Smooth muscle cell of the brain vasculature (primary cell): ENCODE measurements at regions not wholly inside any gene's neighbourhood (a gene's known extent, or its start where the extent isn't known, plus 50 kb on each side); places are given as distances from the start of the nearest gene placed in this dataset.

ENCODE experiments used
- DNase-seq: peaks from one replicate; pipeline ENCODE4 v3.0.0-alpha.2; 2012; ENCODE audit warnings: low read depth, low spot score

DNA sequence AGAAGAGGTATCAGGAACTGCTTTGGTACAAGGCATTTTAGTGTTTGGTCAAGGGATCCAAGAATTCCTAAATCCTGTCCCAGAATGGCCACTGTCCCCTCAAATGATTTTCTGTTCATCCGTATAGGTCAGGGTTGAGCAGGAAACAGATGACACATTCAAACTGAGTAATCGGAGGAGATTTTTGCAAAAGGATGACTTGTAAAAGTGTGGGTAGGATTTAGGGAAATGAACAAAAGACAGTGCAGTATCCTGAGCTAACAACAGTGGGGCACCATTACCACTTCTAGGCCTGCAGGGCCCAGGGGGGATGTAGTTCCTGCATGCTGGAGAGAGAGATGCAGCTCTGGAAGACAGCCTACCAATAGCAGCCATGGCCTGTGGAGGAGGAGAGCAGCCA, 290.1 kb downstream of the ZSWIM6 start:
- DNase-seq, result no peak

DNA sequence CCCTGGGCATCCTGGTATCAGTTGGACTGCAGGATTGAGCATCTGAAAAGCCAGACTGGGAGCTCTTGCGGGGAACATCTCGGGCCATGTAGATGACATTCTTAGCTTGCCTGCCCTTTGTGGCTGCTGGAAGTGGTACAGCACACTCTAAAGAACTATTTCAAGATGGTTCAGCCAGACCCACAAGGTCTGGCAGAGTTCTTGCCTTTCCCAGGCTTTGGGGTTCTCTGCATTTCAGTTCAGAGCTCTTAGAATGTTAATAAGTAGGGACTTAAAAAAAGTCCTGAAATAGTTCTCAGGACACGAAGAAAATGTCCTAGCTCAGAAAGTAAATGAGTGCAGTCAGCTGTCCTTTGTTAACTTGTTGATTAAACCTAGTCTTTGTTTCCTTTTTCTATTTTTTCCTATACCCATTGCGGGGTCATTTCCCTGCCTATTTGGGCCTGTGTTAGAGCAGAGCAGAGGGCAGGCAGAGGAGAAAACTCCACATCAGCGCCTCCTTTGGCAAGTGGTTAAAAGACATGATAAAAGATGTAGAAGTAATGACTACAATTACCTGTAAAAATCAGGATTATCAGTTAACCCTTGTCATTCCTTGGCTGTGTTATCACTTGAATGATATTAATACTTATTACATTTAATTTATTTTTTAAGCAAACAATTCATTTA, 291.5 kb downstream of the ZSWIM6 start:
- DNase-seq, result no peak

DNA sequence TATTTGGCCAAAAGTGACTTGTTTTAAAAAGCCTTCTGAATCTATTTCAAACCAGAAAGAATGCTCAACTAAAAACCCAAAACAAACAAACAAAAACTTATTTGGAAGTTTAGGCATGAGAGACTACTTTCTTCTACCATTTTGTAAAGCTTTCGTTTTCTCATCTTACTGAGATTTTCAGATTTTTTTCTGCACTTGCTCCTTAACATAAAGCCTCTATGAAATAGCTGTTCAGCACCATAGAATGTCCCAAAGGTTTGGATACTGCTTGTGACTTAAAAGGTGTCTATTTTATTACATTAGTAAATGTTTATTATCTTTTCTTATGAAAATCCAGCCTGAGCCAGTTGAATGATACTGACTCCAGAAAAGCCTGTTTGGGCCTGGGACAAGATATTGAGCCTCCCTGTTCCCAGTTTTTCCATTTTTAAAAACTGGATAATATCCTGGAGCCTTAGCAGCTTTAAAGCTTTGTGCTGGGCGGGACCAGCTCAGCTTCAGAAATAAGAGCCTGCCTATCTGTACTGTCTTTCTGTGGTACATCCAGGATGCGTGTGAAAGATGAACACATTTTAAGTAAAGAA, 292.6 kb downstream of the ZSWIM6 start:
- no peak for DNase-seq

DNA sequence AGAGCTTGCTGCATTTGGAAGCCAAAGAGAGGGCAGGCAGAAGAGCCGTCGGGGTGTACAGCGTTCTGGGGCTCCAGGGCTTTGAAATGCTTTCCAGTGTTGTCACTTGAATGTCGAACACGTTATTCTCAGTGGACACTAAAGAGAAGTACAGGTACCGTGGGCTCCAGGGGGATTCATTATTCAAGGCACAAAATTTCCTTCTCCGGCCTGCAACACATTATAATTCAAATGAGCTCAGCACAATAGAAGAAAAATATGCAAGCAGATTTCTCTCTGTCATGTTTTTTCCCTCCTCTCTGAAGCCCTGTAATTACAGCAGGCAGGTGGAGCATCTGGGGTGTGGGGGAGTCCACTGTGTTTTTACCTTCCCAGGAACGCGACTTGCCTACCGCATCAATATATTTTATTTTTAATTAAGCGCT, 293.1 kb downstream of the ZSWIM6 start:
- DNase-seq, result no peak

DNA sequence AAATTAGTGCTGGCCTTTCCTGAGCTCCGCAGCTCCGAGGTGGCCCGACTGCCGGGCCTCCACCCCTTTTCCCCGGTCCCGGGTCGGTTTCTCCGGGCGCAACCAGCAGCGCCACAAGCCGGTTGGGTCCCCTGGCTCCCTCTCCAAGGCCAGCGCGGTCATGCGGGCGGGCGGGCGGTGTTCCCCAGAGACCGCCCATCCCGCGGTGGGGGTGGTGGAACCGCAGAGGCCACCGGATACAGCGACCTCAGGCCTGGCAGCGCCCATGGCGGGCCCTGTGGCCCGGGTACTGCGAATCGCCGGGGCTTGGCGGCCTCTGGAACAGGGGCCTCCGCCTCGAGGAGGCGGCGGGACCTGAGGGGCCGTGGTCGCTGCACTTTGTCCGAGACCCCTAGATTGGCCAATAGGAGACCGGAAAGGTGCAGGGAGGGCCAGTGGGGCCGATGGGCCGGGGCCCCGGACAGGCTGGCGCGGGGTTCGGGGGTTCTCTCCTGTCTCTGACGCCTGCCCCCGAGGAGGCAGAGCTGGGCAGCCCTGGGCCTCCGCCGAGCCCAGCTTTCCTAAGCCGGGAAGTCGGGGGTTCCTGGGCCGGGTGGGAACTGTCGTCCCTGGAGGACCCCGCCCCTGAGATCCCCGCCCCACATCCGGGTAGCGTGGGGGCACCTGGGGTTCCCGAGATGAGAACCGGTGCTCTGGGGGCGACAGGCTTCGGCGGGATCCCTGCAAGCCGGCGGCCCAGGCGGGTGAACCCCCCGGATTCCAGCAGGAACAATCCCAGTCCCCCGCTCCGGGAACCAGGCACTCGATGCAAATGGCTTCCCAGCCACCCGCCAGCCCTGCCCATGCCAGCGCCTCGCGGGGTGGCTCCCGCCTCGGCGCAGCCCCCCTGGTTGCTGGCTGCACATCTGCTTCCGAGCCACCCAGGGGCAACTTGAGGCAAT, 293.9 kb downstream of the ZSWIM6 start:
- no peak for DNase-seq

DNA sequence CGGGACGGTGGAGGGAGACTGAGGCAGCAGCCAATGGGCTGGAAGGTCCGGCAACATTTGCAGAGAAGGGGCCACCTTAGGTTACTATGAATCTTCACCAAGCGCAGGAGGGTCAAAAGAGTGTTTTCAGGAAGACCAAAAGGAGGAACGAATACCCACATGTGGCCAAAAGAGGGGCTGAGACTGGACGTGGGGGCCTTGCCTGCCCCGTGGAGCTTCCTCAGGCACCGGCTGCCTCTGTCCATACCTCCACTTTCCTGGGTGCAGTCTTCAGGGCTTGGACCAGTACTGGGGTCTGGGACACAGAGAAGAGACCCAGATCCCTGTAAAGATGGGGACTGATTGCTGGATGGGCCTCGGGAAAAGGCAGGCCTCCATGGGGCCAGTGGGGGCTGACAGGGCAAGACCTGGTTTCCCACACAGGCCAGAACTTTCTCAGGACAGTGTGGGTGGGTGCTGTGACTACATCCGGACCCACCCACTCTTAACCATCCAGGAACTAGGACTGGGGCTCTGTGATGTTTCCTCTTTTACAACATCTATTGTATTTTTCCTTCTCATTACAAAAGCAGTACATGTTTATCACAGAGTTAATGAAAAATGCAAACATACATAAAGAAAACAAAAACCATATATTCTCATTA, 294.7 kb downstream of the ZSWIM6 start:
- DNase-seq, result no peak

DNA sequence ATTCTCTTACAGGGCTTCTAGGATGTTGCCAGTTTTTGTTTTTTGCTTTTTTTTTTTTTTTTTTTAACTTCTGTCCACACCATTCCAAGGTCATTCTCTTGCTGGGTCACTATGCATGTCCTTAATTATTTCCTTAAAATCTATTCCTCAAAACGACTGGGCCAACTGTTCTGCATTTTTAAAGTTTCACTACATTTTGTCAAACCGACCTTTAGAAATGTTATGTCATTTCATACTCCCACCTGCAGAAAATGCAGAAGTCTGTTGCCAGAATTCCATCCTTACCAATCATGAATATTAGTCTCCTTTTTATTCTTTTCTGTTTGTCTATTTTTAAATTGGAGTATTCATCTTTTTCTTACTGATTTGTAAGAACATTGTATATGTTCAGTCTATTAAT, 295.5 kb downstream of the ZSWIM6 start:
- no peak for DNase-seq

DNA sequence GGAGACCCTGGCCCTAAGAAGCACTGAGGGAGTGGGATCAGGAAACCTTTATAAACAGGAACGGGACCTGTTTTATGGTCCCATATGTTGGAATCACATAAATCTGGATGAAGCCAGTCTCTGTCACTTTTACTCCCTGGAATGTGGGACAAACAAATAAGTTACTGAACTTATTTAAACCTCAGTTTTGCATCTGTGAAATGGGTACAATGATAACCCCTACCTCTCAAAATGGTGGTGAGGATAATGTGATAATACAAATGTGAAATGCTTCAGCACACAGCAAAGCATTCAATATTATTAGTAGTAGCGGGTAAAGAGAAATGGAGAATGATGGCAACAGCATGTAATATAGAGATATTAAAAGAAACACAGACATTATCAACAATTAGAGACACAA, 298.9 kb downstream of the ZSWIM6 start:
- DNase-seq, result no peak

DNA sequence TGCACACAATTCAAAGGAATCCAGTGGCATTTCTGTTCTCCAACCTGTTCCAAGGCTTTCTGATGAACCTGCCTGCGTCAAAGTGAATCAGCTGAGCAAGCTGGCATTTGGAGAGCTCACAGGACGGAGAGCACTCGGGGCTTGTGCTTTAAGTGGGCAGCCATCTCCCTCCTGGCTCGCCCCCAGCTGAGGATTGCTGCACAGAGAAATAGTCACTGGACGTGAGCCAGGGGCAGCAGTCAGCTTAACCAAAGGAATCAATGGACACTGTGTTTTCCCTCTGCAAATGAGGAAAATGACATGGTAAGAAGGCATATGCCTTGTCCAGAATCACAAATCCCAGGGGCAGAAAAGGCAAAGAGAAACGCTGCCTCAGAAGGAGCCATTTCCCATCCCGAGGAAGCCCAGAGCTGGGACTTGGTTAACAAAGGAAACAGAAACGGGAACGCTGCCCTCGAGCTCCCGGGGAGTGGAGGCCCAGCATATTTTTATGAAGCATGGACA, 299.4 kb downstream of the ZSWIM6 start:
- DNase-seq, result no peak

DNA sequence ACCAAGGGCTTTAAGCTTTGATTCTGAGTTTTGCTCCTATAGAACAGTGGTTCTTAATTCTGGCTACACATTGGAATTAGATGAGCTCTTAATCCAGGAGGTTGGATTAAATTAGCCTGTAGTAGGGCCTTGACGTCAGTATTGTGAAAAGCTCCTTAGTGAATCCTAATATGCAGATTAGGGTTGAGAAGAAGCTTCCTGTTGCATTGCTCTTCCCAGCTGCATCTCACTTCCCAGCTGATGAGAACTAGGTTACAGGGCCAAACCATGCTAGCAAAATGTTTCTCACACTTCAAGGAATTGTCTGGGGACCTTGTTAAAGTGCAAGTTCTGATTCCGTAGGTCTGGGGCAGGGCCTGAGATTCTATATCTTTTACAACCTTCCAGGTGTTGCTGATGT, 300.0 kb downstream of the ZSWIM6 start:
- no peak for DNase-seq

DNA sequence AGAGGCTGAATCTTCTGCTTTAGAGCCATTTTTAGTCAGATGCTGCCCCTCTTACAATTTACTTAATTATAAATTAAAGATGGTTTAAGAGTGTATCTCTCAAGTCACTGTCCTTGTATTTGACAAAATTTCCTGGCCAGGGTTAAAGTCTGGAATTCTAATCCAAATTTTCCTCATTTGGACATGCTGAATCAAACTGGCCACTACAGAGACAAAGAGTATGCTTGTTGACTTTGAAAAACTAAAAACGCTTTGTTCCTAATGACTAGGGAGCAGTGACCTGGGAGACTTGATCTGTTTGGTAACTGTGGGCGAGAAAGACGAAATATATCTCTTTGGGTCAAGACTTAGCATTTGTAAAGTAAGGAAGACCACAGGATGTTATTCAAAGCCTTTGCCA, 303.2 kb downstream of the ZSWIM6 start:
- no peak for DNase-seq

DNA sequence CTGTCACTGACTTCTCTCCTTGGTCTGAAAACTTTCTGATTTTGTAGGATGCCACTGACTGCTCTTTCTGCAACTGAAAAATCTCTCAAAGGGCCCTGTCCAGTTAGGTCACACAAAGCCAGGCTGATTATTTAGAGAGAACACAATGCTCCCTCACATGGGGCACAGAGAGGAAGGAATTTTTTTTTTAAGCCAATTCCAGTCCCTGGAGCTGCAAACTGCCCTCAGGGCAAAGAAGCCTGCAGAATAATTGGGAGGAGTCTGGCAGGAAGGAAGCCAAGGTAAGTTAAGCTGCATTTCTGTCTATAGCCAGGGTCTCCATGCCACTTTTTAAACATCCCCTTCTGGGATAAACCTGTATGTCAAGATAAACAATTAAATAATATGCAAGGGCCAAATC, 305.5 kb downstream of the ZSWIM6 start:
- DNase-seq, result no peak

DNA sequence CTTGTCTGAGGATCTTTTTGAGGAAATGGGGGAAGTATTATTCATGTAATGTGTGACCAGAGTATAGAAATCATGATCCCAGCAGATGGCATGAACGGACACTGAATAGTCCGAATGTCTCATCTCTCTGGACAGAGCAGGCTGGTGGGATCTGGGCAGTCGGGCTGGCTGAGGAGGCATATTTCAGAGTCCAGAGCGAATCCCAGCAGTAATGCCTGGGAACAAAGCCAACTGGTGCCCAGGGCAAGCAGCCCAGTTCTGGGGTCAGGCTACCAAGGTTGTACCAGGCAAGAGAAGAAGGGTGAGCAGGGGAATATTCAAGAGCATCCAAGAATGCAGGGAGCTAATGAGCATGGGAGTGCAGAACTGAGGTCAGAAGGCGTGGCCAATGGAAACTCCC, 306.4 kb downstream of the ZSWIM6 start:
- DNase-seq, result no peak

DNA sequence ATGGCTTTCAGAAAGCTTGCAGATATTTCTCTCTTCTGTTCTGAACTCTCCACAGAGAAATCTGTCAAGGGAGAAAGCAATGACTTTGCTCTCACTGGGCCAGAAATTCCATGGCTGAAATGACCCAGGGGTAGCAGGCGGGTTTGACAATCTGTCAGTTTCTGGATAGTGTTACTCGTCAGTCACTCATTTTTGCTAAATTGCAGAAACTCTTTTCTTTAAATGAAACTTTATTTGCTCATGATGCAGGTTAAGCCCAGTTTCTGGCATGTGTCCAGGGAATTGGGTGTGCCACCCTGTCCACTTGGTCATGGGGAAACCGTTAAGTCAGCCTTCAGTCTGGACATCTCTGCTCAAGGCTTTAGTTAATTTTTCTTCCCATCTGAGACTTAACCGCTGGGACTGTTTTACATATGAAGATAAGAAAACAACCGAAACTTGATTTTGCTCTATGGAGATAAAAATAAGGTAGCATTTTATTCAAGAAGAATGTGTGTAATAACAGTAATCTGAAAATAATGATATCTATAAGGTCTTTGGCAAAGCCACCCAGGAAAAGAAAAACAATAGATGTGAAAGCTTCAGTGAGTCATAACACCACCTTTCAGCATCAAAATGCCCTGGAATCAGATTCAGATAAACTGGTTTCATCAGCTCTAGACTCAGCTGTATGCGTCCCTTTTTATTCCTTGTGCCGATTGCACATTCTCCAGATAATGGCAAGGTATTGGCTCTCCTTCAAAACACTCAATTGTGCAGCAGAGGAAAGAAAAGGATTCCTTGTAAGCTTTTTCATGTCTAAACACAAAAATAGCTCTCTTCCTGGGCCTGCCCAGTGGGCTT, 308.3 kb downstream of the ZSWIM6 start:
- no peak for DNase-seq

DNA sequence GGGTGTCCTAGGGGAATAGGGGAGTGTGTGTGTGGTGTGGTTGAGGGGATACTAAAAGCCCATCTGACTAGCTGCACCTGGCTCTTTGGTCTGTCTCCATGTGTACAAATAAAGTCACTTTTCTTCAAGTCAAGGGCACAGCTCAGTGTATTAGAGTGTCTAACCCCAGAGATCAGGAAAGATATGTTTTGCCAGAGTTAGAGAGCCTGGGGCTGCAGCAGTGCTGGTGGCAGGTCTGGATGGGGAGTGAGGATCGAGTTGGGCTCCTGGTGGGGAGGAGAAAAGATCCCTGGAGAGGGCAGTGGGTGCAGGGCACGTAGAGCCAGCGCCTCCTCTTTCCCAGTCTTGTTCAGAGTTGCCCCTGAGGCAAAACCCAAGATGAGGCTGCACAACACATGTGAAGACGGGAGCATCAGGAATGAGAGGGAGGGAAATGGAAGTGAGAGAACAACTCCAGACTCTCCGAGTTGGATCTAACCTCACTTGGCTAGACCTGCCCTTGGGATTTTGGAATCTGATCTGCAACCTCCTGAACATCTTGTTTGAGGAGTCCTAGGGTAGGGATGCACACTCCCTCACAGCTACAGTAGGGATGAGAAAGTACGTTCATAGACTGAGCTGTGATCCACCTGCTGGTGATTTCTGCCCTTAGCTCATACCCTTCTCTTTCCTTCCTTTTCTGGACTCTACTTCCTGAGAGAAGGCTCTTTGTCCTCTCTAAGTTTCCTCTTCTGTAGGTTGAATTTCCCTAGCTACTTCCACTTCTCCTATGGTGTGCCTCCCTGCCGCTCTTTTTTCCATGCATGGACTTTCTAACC, 309.9 kb downstream of the ZSWIM6 start:
- no peak for DNase-seq

DNA sequence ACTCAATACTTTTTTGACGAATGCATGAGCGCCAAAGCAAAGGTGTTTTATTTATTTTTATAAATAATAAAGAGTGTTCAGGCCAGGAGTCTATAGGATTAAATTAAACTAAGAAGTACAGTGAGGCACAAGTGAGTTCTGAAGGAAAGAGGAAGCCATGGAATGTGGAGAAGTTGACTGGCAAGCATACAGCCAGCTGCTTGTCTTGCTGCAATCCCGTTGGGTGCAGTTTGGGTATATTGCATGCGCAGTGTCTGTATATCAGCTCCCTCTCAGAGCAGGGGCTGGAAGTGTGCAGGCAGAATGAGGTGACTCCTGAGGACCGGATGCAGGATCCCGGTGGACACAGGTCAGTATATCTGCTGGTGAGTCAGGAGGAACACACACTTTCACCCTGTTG, 315.6 kb downstream of the ZSWIM6 start:
- no peak for DNase-seq

DNA sequence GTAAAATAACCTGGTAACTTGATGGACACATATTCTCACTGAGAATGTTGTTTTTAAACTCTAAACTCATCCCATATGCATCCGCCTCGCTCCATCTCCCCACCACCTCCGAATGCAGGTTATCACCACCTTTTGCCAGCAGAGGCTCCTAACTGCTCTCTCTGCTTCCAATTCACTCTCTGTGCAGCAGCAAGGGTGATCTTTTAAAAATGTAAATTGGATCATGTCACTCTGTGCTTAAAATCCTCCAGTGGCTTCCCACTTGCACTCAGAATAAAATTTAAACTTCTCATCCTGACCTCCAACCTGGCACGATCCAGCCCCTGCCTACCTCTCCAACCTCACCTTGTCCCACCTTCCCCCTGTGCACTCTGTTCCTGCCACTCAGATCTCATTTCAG, 317.2 kb downstream of the ZSWIM6 start:
- no peak for DNase-seq

DNA sequence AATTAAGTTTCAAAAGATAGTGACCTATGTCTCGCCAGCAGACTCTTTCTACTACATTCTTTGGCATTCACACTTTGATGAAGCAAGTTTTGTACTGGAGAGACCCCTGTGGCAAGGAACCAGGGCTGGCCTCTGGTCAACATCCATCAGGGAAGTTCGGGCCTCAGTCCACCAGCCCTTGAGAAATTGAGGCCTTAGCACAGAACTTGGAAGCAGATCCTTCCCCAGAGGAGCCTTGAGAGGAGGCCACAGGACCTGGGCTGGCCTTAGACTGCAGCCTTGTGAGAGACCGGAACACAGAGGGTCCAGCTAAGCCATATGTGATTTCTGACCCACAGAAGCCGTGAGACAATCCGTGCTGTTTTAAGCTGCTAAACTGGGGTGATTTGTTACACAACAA, 317.9 kb downstream of the ZSWIM6 start:
- no peak for DNase-seq

DNA sequence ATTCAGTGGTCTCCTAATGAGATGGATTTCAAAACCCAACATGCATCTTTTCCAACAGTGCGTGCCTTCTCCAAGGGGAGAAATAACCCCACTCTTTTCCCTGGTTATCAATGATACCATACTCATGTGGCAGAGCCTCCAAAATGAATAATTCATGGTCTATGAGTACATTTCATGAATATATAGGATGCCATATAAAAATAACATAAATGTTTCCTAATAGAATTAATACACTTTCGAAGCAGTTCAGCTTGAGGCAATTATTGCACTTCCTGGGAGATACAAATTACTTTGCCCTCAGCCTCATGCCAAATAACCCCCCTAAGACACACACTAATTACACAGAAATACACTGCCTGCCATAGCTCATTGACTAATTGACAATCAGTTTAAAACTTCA, 318.6 kb downstream of the ZSWIM6 start:
- DNase-seq, result no peak

DNA sequence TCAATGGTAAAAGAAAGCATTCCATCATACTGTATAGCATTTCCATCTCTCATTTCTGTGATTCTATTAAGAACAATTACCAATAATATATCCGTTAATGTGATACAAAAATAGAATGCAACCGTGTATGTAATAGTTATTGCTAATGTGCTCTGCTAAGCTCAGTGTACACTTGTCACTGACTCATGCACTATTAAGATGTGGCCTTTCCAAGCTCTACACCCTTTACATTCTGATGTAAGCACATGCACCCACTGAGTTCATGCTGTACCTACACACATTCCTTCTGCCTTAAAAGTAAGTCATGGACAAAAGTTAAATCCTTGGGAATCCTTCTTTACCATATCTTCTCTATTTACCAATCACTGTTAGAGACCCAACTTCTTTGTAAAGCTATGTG, 319.1 kb downstream of the ZSWIM6 start:
- DNase-seq, result no peak
